Tongue (tissue), 1 donor: ENCODE measurements at regions not wholly inside any gene's neighbourhood (a gene's known extent, or its start where the extent isn't known, plus 50 kb on each side); places are given as distances from the start of the nearest gene placed in this dataset.
"Not testable (repeated sequence)": the region's sequence is repeated elsewhere in the genome, so short reads cannot be mapped to it uniquely, and the experiment has no call there.

Experiments
- DNase-seq: peaks from one replicate; pipeline ENCODE4 v3.0.0-alpha.2; 2015

DNA sequence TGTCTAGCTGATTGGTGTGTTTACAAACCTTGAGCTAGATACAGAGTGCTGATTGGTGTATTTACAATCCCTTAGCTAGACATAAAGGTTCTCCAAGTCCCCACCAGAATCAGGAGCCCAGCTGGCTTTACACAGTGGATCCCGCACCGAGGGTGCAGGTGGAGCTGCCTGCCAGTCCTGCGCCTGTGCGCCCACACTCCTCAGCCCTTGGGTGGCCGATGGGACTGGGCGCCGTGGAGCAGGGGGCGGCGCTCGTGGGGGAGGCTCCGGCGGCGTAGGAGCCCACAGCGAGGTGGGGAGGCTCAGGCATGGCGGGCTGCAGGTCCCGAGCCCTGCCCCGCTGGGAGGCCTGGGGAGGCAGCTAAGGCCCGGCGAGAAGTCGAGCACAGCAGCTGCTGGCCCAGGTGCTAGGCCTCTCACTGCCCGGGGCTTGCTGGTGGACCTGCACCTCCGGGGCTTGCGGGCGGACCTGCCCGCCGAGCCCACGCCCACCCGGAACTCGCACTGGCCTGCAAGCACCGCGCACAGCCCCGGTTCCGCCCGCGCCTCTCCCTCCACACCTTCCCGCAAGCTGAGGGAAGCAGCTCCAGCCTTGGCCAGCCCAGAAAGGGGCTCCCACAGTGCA, 51.0 kb upstream of the CDYL start:
- not testable (repeated sequence) for DNase-seq

DNA sequence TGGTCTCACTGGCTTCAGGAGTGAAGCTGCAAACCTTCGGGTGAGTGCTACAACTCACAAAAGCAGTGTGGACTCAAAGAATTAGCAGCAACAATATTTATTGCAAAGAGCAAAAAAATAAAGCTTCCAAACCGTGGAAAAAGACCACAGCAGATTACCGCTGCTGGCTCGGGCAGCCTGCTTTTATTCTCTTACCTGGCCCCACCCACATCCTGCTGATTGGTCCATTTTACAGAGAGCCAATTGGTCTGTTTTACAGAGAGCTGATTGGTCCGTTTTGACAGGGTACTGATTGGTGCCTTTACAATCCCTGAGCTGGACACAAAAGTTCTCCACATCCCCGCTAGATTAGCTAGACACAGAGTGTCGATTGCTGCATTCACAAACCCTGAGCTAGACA, 51.5 kb upstream of the CDYL start:
- DNase-seq = not testable (repeated sequence)

DNA sequence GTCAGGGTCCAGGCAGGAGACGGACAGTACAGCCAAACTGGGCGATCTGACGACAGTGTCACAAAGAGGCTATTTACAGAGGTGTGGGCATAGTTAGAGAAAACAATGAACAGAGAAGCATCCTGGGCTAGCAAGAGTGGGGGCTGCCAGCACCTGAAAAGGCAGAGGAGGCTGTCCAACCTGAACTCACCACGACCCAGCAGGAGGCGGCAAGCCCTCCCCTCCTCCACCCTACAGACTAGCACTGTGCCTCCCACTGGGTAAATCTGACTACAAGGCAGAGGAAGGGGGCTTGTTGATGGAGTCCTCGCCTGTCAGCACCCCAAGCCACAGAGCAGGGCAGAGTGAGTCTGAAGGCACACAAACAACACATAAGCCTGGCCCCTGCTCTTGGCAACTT, 52.8 kb upstream of the CDYL start:
- no peak for DNase-seq

DNA sequence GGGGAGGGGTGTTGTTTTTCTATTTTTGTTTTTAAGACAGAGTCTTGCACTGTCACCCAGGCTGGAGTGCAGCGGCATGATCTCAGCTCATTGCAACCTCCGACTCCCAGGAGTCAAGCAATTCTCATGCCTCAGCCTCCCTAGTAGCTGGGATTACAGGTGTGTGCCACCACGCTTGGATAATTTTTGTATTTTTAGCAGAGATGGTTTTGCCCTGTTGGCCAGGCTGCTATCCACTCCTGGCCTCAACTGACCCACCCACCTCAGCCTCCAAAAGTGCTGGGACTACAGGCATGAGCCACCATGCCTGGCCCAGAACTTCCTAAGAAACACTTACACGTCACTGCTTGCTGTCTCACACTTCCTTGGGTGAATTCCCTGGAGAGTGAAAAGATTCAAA, 54.8 kb upstream of the CDYL start:
- not testable (repeated sequence) for DNase-seq

DNA sequence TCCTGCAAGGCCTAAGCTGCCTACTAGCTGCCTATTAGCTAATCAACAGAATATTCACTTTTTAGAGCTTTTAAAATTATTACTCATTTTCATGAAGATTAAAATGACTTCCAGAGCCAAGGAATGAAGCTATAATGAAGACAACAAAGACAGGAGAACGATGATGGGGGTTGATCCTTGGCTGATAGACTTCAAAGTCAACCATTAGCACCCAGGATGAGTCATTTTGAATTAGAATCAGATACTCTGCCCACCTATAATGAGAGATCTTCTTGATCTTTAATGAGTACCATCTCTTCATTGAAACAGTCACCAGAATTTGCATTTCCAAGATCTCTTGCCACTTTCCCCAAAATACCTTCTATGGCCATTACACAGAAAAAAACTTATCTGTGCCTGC, 56.7 kb upstream of the CDYL start:
- no peak for DNase-seq

DNA sequence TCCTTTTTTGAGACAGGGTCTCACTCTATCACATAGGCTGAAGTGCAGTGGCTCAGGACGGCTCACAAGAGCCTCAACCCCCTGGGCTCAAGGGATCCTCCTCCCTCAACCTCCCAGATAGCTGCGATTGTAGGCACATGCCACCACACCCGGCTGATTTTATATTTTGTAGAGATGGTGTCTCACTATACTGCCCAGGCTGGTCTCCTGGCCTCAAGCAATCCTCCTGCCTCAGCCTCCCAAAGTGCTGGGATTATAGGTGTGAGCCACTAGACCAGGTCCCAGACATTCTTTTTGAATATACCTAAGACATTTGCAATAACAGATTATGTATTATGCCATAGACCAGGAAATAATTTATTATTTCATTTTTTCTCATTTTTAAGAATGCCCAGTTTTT, 58.3 kb upstream of the CDYL start:
- DNase-seq = no peak

DNA sequence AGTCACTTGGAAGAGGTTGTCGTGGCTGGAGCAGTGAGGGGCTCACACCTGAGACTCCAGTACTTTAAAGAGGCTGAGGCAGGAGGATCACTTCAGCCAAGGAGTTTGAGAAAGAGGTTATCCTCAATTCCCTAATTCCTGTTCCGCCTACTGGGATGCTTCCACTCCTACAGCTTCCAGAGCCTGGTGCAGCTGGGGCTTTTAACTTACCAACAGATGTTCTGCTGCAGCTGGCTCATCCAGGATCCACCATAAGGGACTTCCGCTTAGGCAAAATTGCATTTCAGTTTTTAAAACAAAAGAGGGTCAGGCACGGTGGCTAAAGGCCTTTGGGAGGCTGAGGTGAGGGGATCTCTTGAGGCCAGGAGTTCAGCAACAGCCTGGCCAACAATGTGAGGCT, 59.1 kb upstream of the CDYL start:
- DNase-seq = peak; percentile 50

DNA sequence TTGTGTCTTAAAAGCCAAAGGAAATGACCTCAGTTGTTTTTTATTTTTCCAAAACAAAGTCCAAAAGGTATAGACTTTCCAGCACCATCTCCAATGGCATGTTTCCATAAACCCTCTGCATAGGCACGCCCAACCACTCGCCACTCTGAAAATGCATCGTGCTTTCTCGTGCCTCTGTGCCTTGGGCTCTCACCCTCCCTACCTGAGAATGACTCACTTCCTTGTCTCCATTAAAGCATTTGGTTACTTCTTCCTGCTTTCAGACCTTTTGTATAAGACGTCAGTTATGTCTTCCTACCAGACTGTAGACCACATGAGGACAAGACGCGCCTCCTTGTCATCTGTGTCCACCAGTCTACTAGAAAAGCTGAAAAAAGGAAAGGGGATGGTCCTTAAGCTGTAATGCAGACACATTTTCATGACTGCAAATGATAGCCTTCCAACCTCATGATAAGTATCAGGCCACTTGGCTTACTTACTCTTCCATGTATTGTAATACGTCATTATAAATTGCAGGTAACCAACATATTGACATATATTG, 61.2 kb upstream of the CDYL start:
- DNase-seq = no peak

DNA sequence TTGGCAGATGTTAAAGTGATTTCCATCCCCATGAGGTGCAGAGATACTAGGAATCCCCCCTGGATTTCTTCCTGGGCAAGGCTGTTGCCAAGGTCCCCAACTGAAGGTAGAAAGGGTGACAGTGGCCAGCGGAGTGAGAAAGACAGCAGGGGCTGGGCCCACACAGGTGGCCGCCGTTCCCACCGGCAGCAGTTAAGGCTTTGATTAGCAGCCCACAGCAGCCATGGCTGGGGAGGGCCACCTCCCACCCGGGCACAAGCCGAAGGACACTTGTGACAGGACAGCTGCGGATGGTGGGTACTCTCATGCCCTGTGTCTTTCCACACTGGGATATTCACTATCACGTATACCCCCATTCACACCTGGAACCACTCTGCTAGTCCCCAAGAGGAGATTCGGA, 63.9 kb upstream of the CDYL start:
- no peak for DNase-seq

DNA sequence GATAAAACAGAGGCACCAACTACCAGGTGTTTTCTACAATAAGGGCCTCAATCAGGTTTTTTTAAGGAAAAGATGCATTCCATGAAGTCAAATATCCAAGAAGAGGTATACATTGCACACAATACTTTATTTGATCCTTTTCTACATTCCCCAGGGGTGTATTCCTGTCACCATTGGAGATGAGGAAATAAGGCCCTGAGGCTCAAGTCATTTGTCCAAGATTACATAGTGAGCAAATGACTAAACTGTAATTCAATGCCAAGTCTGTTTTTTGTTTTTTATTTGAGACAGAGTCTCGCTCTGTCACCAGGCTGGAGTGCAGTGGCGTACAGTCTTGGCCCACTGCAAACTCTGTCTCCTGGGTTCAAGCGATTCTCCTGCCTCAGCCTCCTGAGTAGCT, 69.2 kb upstream of the CDYL start:
- no peak for DNase-seq

DNA sequence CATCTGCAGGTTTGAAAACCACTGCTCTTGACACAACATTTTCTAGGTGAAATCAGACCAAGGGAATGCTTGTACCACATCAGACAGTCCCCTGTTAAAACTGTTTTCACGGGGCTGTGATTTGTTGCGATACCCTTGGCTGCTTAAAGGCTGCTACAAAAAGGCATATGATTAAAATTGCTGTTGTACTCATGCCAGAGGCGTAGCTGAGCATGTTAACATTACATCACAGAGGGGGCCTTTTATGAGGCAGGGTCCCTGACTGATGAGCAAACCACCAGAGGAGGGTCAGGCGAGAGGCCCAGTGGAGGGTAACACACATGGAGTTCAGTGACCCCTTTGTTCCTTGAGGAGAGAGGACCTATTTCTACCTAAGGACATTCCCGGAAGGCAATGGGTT, 70.4 kb upstream of the CDYL start:
- no peak for DNase-seq

DNA sequence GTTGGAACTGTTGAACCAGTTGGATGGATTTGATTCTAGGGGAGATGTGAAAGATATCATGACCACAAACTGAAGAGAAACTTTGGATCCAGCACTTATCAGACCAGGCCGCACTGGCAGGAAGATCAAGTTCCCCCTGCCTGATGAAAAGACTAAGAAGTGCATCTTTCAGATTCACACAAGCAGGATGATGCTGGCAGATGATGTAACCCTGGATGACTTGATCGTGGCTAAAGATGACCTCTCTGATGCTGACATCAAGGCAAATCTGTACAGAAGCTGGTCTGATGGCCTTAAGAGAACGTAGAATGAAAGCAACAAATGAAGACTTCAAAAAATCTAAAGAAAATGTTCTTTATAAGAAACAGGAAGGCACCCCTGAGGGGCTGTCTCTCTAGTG, 72.8 kb upstream of the CDYL start:
- no peak for DNase-seq

DNA sequence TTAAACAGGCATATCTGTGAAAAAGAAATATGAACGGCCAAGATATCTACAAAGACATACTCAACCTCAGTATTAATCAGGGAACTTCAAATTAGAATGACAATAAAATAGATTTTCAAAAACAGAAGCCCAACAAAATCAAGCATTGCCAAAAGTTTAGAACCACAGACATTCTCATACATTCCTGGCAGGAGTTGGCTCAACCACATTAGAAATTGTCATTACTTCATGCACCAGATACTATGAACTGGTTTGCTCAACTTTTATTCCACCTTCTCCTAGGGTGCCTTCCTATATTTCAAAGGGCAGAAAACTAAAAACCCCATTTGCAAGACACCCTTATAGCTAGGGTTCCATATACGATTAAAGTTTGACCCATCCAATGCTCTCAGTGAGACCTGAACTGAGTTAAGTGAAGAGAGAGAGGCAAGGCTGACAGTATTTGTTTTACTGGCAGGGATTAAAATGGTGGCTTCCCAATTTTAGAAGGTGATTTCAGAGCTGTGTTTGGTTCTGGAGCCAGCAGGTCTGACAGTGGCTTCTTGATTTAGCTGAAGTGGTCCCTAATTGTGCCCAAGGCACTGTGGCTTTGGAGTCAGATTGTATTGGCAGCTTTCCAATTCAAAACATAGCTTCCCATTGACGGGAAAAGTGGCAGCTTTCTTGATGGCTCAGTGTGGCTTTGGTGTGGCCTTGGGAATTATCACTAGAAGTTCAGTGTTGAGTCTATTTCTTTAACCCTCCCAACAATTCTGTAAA, 77.1 kb upstream of the CDYL start:
- peak; percentile 15 for DNase-seq

DNA sequence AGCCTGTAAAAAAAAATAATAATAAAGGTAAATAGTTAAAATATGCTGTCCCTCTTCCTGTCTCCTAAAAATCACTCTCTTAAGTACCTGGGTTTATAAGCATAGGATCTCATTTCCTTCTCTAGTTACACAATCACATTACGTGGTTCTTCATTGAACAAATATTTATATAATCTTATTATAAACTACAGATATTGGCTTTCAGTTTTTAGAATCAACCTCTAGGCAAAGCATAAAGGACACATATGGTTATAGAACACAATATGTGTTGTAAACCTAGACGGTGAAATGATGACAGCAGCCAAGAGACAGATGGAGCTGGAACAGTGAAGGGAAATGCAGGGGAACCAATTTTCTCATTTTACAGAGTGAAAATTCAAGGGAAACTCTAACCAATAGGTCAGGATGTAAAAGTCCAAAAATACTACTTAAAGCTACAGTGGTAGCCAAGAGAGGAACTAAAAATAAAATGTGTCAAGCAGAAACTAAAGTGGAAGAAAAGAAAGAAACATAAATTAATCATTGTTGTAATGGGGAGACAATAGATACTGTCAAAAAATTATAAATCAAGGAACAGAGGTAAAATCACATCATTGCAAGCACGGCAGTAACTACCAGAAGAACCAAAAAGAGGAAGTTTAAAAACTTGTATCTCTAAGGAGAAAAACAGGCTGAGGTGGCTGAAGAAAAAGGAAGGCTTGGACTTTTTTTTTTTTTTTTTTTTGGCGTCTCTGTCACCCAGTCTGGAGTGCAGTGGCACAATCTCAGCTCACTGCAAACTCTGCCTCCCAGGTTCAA, 82.8 kb upstream of the CDYL start:
- DNase-seq = peak; percentile 25

DNA sequence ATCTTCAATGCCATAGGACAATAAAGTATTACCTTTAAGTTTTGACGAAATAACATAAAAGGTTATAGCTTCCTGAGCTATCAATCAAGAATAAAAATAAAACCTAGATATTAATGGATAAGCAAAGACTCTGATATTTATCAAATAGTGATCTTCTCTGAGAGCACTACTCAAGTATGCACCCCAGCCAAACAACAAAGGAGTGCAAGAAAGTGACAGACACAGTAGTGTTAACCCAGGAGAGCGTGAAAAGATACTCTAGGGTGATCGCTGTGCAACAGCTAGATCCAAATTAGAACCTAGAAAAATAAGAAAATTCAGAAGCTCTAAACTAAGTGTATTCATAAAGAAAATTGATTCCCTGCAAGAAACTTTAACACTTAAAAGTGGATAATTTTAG, 83.5 kb upstream of the CDYL start:
- DNase-seq = no peak

DNA sequence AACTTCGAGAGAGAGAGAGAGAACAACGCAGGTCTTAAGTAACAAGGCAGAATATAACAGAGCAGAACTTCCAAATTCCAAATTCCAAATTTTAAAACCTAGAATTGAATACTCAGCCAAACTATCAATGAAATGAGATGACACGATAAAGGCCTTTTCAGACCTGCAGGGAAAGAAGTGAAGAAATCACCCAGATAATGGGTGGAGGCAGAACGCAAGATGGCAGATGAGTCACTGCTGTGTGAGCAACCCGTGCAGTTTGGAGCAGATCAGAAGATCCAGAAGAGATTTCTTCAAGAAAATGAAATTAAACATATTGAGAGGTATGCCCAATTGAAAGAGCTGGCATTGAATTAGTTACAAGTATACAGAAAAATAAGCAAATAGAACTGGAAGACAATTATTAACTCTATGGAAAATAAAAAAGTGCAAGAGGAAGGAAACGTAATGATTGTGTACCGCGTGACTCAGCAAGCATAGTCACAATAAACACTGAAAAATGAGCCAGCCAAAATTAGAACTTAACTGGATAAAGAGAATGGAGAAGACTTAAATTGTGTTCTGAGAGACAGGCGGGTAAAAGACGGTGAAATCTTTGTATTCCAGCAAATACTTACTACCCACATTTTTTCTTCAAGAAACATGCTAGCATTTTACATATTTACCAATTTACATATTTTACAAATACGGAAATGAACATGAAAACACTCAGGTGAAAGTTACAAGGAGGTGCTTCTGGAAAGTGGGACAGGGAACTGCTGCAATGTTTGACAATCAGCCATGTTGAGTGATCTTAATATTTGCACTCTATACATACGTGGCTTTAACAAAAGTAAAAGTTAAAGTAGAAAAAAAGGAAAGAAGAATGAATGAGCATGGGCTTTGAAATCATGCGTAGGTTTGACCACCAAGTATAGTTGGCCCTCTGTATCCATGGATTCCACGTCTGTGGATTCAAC, 87.9 kb upstream of the CDYL start:
- DNase-seq = no peak

DNA sequence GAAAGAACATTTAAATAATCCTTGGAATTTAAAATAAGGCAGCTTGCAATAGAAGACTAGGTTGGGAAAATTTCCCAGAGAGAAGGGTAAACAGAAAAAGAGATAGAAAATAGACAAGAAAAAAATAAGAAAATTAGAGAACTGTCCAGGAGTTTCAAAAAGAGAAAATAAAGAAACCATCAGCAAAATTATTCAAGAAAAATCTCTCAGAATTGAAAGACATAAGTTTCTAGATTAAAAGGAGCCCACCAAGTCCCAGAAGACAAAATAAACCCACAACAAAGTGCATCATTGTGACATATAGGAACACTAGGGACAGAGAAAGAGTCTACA, 88.6 kb upstream of the CDYL start:
- no peak for DNase-seq

DNA sequence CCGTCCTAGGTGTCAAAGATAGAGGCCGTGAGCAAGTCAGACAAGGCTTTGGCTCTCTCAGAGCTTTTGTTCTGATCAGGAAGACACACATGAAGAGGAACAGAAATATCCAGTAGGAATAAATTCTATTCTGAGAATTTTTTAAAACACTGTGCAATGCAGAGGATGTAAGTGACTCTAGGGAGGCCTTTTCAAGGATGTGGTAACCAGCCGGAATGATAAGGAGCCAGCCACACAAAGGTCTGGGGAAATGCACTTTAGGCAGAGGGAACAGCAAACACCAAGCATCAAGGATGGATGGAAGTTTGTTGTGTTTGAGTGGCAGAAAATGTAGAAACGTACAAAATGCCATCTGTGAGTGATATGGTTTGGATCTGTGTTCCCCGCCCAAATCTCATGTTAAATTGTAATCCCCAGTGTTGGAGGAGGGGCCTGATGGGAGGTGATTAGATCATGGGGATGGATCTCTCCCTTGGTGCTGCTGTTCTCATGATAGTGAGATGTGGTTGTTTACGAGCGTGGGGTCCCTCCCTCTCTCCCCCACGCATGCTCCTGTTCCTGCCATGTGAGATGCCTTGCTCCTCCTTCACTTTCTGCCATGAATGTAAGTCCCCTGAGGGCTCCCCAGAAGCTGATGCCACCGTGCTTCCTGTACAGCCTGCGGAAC, 93.6 kb upstream of the CDYL start:
- DNase-seq = no peak

DNA sequence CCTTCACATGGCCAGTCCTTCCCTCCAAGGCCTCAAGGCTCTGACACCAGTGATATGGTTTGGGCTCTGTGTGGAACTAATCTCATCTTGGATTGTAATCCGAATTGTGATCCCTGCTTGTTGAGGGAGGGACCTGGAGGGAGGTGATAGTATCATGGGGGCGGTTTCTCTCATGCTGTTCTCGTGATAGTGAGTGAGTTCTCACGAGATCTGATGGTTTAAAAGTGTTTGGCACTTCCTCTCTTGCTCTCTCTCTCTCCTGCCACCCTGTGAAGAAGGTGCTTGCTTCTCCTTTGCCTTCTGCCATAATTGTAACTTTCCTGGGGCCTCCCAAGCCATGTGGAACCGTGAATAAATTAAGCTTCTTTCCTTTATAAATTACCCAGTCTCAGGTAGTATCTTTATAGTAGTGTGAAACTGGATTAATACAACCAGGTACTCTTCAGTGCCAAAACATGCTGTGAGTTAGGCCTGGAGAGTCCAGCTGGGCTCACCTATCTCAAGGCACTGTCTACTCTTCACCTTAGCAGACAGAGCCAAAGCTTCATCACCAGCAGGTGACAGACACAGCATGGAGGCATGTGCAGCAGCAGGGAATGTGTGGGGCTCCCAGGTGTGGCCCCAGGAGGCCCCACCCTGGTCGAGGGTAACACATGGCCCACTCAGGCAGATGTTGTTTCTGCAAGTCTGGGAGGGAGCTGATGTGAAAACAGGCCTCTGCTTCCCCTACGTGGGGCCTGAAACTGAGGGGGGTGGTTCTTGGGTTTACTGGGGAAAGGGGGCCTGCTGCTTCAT, 97.5 kb upstream of the CDYL start:
- no peak for DNase-seq

DNA sequence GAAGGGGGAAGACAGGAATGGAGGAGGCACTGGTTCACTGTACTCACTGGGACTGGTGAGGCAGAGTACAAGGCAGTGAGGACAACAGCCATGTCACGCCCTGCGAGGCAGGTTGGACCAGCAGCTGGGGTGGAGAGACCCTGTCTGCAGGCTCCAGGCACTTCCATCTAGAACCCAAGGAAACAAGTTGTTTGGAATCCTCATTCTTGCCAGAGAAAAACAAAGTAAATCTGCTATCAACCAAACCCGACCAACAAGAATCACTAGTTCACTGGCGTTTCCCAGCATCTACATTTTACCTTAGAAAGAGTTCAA, 98.5 kb upstream of the CDYL start:
- no peak for DNase-seq
